DND-41 (cell line): ENCODE measurements at regions not wholly inside any gene's neighbourhood (a gene's known extent, or its start where the extent isn't known, plus 50 kb on each side); places are given as distances from the start of the nearest gene placed in this dataset.

Source experiments
- ATAC-seq: fragments of 200-7000 bp; cut with Tn5 transposase; 3 replicates; pipeline ENCODE4 v1.9.1; 2021; ENCODE audit warnings: low read depth; ENCODE audit not compliant: insufficient read depth
- DNase-seq: peaks from one replicate; pipeline ENCODE4 v3.0.0-alpha.2; 2020
- H2AFZ ChIP-seq: 2 replicates; pipeline ENCODE4 v1.6.0; 2012; ENCODE audit warnings: low read depth, low read length
- H3K27ac ChIP-seq: 2 replicates; pipeline ENCODE4 v1.5.1; 2012; ENCODE audit warnings: low read length, inconsistent platforms
- H3K27me3 ChIP-seq: fragments of 200-600 bp; sonication (generic); 2 replicates; pipeline ENCODE4 v1.6.0; 2012; ENCODE audit warnings: low read length, mild to moderate bottlenecking, inconsistent platforms; ENCODE audit not compliant: insufficient read depth, poor library complexity
- H3K36me3 ChIP-seq: 2 replicates; pipeline ENCODE4 v1.5.1; 2012; ENCODE audit warnings: low read length, inconsistent platforms; ENCODE audit not compliant: insufficient read depth
- H3K4me1 ChIP-seq: 2 replicates; pipeline ENCODE4 v1.5.1; 2012; ENCODE audit warnings: mild to moderate bottlenecking, low read length; ENCODE audit not compliant: insufficient read depth
- H3K4me2 ChIP-seq: 2 replicates; pipeline ENCODE4 v1.6.0; 2012; ENCODE audit warnings: mild to moderate bottlenecking, moderate library complexity, low read length, inconsistent platforms; ENCODE audit not compliant: insufficient read depth
- H3K4me3 ChIP-seq, 2 experiments: fragments of 200-600 bp in 1 of 2; shearing (Covaris generic) in 1 of 2; 2 replicates each; pipeline ENCODE4 v1.5.1; 2012 to 2016; ENCODE audit warnings: inconsistent platforms in 2 of 2, low read length in 2 of 2, mild to moderate bottlenecking in 2 of 2, low read depth in 1 of 2, moderate library complexity in 1 of 2
- H3K79me2 ChIP-seq: 2 replicates; pipeline ENCODE4 v1.6.0; 2012; ENCODE audit warnings: low read length, inconsistent platforms; ENCODE audit not compliant: insufficient read depth
- H3K9ac ChIP-seq: 2 replicates; pipeline ENCODE4 v1.6.0; 2012; ENCODE audit warnings: low read depth, mild to moderate bottlenecking, inconsistent platforms, low read length, moderate library complexity
- H3K9me3 ChIP-seq: 2 replicates; pipeline ENCODE4 v1.5.1; 2012; ENCODE audit warnings: low read length, moderate library complexity, mild to moderate bottlenecking, inconsistent platforms; ENCODE audit not compliant: insufficient read depth, severe bottlenecking
- H4K20me1 ChIP-seq: 2 replicates; pipeline ENCODE4 v1.6.0; 2012; ENCODE audit warnings: low read length; ENCODE audit not compliant: insufficient read depth
- CTCF ChIP-seq: IDR thresholded peaks from 2 replicates; pipeline ENCODE4 v1.5.1; 2012; ENCODE audit warnings: borderline replicate concordance, low read length, moderate library complexity, mild to moderate bottlenecking; ENCODE audit not compliant: poor library complexity, severe bottlenecking; ENCODE audit errors: extremely low read depth
- EZH2 ChIP-seq: IDR thresholded peaks from 3 replicates; pipeline ENCODE4 v1.6.1; 2012; ENCODE audit warnings: borderline replicate concordance, low read depth, mild to moderate bottlenecking, moderate library complexity, low read length, inconsistent platforms; ENCODE audit not compliant: severe bottlenecking

GRCh38 chr13:24083722-24084421 is 76.6 kb upstream of the SPATA13 start:
- Histone ChIP-seq H3K4me2 (no peak overlapping the region), H2AFZ (no peak overlapping the region), H3K4me3 (no peak overlapping the region)

DNA sequence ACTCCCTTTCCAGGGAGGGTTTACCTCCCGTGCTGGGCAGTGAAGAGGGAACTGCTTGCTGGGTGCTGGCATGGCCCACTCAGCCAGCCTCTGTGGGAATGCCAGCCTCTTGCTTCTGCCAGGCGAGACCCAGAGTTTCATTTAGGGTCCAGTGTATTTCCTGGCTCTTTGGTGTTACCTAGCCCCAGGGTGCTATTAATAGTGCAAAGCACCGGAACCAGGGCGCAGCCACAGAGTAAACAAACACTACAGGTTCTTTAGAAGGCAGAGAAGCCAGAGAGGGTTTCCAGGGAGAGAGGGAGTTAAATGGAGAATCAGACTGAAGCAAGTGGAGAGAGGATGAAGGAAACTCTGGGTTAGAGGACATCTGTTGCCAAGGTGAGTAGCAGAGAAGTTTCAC is 74.9 kb upstream of the SPATA13 start:
- no peaks in the 10 kb centered on the region for H3K27me3 ChIP-seq
- no peak overlapping the region for H2AFZ ChIP-seq
- H3K4me2 ChIP-seq: no peak overlapping the region
- H3K27ac ChIP-seq: no peak overlapping the region
- no peak overlapping the region for H3K9ac ChIP-seq
- DNase-seq: no peak
- no peaks in the 10 kb centered on the region for H3K9me3 ChIP-seq
- H3K4me3 ChIP-seq: no peak overlapping the region
- TF ChIP-seq CTCF: no peak
- no peak for TF ChIP-seq EZH2
- ATAC-seq: no peak
- H3K36me3 ChIP-seq: no peaks in the 10 kb centered on the region
- H3K79me2 ChIP-seq: no peaks in the 10 kb centered on the region
- H4K20me1 ChIP-seq: no peaks in the 10 kb centered on the region
- H3K4me1 ChIP-seq: no peaks in the 10 kb centered on the region

More at GRCh38 chr13:24083722-24084421, 76.6 kb upstream of the SPATA13 start:
- no peak overlapping the region for H3K9ac ChIP-seq
- no peaks in the 10 kb centered on the region for H3K9me3 ChIP-seq
- TF ChIP-seq EZH2 (no peak), CTCF (no peak)
- H3K36me3 ChIP-seq: no peaks in the 10 kb centered on the region
- no peaks in the 10 kb centered on the region for H3K4me1 ChIP-seq
- no peaks in the 10 kb centered on the region for H3K27me3 ChIP-seq
- no peaks in the 10 kb centered on the region for H3K79me2 ChIP-seq
- ATAC-seq (no peak), DNase-seq (no peak)
- no peak overlapping the region for H3K27ac ChIP-seq
- H4K20me1 ChIP-seq: no peaks in the 10 kb centered on the region

- ATAC-seq (no peak), DNase-seq (no peak)
- TF ChIP-seq EZH2 (no peak), CTCF (no peak)
- Histone ChIP-seq H4K20me1 (no peaks in the 10 kb centered on the region), H3K9ac (no peak overlapping the region), H3K79me2 (no peaks in the 10 kb centered on the region), H3K27ac (no peak overlapping the region), H3K4me3 (no peak overlapping the region), H3K27me3 (no peaks in the 10 kb centered on the region), H3K9me3 (no peaks in the 10 kb centered on the region), H2AFZ (no peak overlapping the region), H3K4me1 (no peaks in the 10 kb centered on the region), H3K36me3 (no peaks in the 10 kb centered on the region), H3K4me2 (no peak overlapping the region)
Observed at GRCh38 chr13:24086642-24087041, 73.9 kb upstream of the SPATA13 start.
